ENCODE measurements at regions not wholly inside any gene's neighbourhood (a gene's known extent, or its start where the extent isn't known, plus 50 kb on each side); places are given as distances from the start of the nearest gene placed in this dataset.

DNA sequence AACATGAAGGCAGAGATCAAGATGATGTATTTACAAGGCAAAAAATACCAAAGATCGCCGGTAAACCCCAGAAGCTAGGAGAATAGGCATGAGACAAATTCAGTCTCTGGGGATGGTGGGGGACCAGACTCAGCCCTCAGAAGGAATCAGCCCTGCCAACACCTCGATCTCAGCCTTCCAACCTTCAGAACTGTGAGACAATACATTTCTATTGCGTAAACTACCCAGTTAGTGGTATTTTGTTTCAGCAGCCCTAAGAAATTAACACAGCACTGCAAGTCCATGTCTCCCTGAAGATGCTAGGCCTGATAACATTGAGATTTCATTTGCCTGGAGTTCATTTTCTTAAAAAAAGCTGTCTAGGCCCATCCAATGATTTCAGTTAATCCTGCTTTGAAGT, 622.5 kb downstream of the PTPRC start:
- Histone ChIP-seq H3K36me3 (ENCODE audit: control insufficient read depth, insufficient read depth, low read length) (no peaks in the 10 kb centered on the region), H3K4me3 (ENCODE audit: low read depth in 2 of 2, low read length in 2 of 2) (no peak overlapping the region), H3K27me3 (ENCODE audit: control insufficient read depth, insufficient read depth, low read length) (no peaks in the 10 kb centered on the region), H3K27ac (ENCODE audit: low read length) (no peak overlapping the region), H3K9me3 (ENCODE audit: control insufficient read depth, insufficient read depth, low read depth, low read length) (no peaks in the 10 kb centered on the region), H3K4me1 (ENCODE audit: control insufficient read depth, insufficient read depth, low read length) (no peaks in the 10 kb centered on the region)
- in situ Hi-C loops (cut with HindIII; ENCODE audit: low pct_unique_long_range_greater_than_20kb, low sequenced_read_pairs) (no loop called here), intact Hi-C loops (cut with micrococcal nuclease; ENCODE audit: unreplicated experiment) (no loop called here)
- BruUV-seq (replicated peaks) = no TSS peak
- TF ChIP-seq SIN3A (IDR thresholded peaks at IDR 0.05; ENCODE audit: borderline replicate concordance, insufficient read depth, low read depth, low read length) = no peak
- no peak for TF ChIP-seq TCF7L2 (IDR thresholded peaks at IDR 0.05; ENCODE audit: low read depth, low read length)
- TF ChIP-seq POLR2AphosphoS5 (IDR thresholded peaks at IDR 0.05; ENCODE audit: low read depth, low read length) = no peak
- TF ChIP-seq, protein P1, sequence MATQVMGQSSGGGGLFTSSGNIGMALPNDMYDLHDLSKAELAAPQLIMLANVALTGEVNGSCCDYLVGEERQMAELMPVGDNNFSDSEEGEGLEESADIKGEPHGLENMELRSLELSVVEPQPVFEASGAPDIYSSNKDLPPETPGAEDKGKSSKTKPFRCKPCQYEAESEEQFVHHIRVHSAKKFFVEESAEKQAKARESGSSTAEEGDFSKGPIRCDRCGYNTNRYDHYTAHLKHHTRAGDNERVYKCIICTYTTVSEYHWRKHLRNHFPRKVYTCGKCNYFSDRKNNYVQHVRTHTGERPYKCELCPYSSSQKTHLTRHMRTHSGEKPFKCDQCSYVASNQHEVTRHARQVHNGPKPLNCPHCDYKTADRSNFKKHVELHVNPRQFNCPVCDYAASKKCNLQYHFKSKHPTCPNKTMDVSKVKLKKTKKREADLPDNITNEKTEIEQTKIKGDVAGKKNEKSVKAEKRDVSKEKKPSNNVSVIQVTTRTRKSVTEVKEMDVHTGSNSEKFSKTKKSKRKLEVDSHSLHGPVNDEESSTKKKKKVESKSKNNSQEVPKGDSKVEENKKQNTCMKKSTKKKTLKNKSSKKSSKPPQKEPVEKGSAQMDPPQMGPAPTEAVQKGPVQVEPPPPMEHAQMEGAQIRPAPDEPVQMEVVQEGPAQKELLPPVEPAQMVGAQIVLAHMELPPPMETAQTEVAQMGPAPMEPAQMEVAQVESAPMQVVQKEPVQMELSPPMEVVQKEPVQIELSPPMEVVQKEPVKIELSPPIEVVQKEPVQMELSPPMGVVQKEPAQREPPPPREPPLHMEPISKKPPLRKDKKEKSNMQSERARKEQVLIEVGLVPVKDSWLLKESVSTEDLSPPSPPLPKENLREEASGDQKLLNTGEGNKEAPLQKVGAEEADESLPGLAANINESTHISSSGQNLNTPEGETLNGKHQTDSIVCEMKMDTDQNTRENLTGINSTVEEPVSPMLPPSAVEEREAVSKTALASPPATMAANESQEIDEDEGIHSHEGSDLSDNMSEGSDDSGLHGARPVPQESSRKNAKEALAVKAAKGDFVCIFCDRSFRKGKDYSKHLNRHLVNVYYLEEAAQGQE (IDR thresholded peaks at IDR 0.05; ENCODE audit: insufficient read depth in 1 of 2, low read depth in 2 of 2, low read length in 1 of 2) = no peak
- TF ChIP-seq, protein P2, sequence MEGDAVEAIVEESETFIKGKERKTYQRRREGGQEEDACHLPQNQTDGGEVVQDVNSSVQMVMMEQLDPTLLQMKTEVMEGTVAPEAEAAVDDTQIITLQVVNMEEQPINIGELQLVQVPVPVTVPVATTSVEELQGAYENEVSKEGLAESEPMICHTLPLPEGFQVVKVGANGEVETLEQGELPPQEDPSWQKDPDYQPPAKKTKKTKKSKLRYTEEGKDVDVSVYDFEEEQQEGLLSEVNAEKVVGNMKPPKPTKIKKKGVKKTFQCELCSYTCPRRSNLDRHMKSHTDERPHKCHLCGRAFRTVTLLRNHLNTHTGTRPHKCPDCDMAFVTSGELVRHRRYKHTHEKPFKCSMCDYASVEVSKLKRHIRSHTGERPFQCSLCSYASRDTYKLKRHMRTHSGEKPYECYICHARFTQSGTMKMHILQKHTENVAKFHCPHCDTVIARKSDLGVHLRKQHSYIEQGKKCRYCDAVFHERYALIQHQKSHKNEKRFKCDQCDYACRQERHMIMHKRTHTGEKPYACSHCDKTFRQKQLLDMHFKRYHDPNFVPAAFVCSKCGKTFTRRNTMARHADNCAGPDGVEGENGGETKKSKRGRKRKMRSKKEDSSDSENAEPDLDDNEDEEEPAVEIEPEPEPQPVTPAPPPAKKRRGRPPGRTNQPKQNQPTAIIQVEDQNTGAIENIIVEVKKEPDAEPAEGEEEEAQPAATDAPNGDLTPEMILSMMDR (IDR thresholded peaks at IDR 0.05) = no peak
- DNase-seq (ENCODE audit: low read depth, low spot score) = no peak
- ChIA-PET POLR2A (no interaction called here), CTCF (no interaction called here)
- no peak for ATAC-seq

DNA sequence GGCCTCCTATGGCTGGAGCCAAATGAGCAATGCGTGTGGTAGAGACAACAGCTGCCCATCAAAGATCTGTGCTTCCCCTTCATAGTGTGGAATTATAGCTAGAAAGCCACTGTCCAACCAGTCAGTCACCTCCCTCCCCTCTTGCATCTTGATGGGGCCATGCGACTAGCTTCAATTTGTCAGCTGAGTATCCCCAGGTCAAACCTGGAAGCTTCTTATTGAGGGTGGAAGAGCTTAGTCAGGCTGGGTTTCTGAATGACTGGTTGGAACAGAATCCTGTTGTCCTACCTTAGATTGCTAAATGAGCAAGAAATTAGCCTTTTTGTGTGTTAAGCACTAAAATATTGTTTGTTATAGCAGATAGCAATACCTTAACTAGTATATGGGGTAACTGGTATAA, 625.4 kb downstream of the PTPRC start:
- BruUV-seq (replicated peaks) = no TSS peak
- Histone ChIP-seq H3K27me3 (ENCODE audit: control insufficient read depth, insufficient read depth, low read length) (no peaks in the 10 kb centered on the region), H3K4me3 (ENCODE audit: low read depth in 2 of 2, low read length in 2 of 2) (no peak overlapping the region), H3K4me1 (ENCODE audit: control insufficient read depth, insufficient read depth, low read length) (no peaks in the 10 kb centered on the region), H3K27ac (ENCODE audit: low read length) (no peak overlapping the region), H3K36me3 (ENCODE audit: control insufficient read depth, insufficient read depth, low read length) (no peaks in the 10 kb centered on the region), H3K9me3 (ENCODE audit: control insufficient read depth, insufficient read depth, low read depth, low read length) (no peaks in the 10 kb centered on the region)
- ChIA-PET CTCF (no interaction called here), POLR2A (no interaction called here)
- ATAC-seq (no peak), DNase-seq (ENCODE audit: low read depth, low spot score) (no peak)
- intact Hi-C loops (cut with micrococcal nuclease; ENCODE audit: unreplicated experiment) = no loop called here
- in situ Hi-C loops (cut with HindIII; ENCODE audit: low pct_unique_long_range_greater_than_20kb, low sequenced_read_pairs) = no loop called here
- no peak for TF ChIP-seq TCF7L2 (IDR thresholded peaks at IDR 0.05; ENCODE audit: low read depth, low read length)
- no peak for TF ChIP-seq POLR2AphosphoS5 (IDR thresholded peaks at IDR 0.05; ENCODE audit: low read depth, low read length)
- TF ChIP-seq, protein P1 (IDR thresholded peaks at IDR 0.05; ENCODE audit: insufficient read depth in 1 of 2, low read depth in 2 of 2, low read length in 1 of 2) = no peak
- no peak for TF ChIP-seq SIN3A (IDR thresholded peaks at IDR 0.05; ENCODE audit: borderline replicate concordance, insufficient read depth, low read depth, low read length)
- TF ChIP-seq, protein P2 (IDR thresholded peaks at IDR 0.05) = no peak
